ENCODE measurements at regions not wholly inside any gene's neighbourhood (a gene's known extent, or its start where the extent isn't known, plus 50 kb on each side); places are given as distances from the start of the nearest gene placed in this dataset.

GRCh38 chr1:194833111-194833510 lies 1646.7 kb upstream of the B3GALT2 start:
- TF ChIP-seq POLR2A (IDR thresholded peaks at IDR 0.05), result no peak
- TF ChIP-seq CTCF (IDR thresholded peaks at IDR 0.05), result no peak
